HFF-Myc (cell line): ENCODE measurements at regions not wholly inside any gene's neighbourhood (a gene's known extent, or its start where the extent isn't known, plus 50 kb on each side); places are given as distances from the start of the nearest gene placed in this dataset.

Source experiments
- DNase-seq: peaks from one replicate; pipeline ENCODE4 v3.0.0-alpha.2; 2011; ENCODE audit warnings: low read depth; ENCODE audit errors: extremely low read depth
- H3K4me3 ChIP-seq: replicated peaks from 2 replicates; pipeline ENCODE4 v1.5.1; 2011; ENCODE audit warnings: low read depth, mild to moderate bottlenecking, control low read depth, low read length
- TF ChIP-seq, protein P1 (sequence below): IDR thresholded peaks from 2 replicates; pipeline ENCODE4 v1.5.1; 2012; ENCODE audit warnings: mild to moderate bottlenecking, low read depth, low read length, control low read depth; ENCODE audit errors: missing control alignments

DNA sequence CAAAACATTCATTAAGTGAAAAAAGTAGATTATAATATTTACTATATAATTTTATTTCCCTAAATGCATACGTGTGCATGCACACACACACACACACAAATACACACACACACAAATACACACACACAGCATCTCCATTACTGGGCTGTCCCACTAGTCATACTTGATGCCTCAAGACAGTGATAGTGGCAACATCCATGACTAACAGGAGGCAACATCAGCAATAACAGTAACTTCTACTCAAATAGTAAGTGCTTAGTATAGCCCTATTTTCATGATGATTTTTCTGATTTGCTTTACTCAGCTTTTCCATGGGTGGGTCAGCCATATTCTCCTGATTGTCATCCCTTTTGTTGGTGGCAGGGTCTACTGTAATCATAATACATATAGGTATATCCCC lies 325.9 kb upstream of the TEX13C start:
- no peak overlapping the region for H3K4me3 ChIP-seq
- TF ChIP-seq, protein P1, sequence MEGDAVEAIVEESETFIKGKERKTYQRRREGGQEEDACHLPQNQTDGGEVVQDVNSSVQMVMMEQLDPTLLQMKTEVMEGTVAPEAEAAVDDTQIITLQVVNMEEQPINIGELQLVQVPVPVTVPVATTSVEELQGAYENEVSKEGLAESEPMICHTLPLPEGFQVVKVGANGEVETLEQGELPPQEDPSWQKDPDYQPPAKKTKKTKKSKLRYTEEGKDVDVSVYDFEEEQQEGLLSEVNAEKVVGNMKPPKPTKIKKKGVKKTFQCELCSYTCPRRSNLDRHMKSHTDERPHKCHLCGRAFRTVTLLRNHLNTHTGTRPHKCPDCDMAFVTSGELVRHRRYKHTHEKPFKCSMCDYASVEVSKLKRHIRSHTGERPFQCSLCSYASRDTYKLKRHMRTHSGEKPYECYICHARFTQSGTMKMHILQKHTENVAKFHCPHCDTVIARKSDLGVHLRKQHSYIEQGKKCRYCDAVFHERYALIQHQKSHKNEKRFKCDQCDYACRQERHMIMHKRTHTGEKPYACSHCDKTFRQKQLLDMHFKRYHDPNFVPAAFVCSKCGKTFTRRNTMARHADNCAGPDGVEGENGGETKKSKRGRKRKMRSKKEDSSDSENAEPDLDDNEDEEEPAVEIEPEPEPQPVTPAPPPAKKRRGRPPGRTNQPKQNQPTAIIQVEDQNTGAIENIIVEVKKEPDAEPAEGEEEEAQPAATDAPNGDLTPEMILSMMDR, result no peak

DNA sequence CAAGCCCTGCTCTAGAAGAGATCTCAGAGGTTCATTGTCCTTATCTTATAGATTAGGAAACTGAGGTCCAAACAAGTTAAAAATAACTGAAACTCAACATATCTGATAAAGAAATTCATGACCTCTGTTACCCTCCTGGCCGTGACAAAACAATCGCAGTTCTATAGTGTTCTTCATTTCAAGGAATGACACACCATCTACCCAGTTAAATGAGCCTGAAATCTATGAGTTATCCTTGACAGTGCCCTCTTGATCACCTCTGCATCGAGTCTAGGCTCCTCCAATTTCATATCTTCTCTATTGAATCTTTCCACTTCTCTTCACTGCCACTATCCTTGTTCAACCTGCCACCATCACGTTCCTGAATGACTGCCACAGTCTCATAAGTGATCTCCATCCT lies 325.3 kb upstream of the TEX13C start:
- no peak for DNase-seq

More for the DNA sequence above, 325.9 kb upstream of the TEX13C start:
- no peak for DNase-seq

DNA sequence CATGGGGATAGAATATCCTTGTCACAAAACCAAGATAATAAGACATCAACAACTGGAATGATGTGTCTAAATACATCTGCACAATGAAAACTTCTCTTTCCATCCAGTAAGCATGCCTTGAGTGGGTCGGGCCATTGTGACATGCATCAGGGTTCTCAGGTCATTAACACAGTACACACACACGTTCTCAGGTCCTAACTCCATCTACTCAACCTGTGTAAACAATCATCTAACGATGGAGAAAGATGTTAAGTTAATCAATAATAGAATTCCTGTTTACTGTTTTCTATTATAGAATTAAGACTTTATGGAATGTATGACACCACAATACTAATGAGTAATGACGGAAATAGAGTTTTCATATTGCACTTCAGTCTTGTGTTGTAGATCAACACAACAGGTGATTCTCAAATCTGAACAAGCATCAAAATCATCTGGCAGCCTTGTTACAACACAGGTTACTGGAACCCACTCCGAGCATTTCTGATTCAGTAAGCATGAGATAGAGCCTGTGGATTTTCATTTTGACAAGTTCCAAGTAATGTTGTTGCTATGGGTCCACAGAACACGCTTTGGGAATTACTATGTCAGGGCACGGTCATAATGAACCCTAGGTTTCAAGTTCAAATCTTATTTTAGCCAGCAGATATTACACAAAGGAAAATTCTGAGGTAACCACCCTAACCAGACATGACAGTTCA lies 315.8 kb upstream of the TEX13C start:
- H3K4me3 ChIP-seq, result no peak overlapping the region
- DNase-seq, result no peak
- TF ChIP-seq, protein P1, result no peak

More for the DNA sequence above, 325.3 kb upstream of the TEX13C start:
- no peak overlapping the region for H3K4me3 ChIP-seq
- TF ChIP-seq, protein P1, result no peak

GRCh38 chrX:125004799-125005198 lies 314.9 kb upstream of the TEX13C start:
- H3K4me3 ChIP-seq, result no peak overlapping the region
- DNase-seq, result no peak
- TF ChIP-seq, protein P1, result no peak

DNA sequence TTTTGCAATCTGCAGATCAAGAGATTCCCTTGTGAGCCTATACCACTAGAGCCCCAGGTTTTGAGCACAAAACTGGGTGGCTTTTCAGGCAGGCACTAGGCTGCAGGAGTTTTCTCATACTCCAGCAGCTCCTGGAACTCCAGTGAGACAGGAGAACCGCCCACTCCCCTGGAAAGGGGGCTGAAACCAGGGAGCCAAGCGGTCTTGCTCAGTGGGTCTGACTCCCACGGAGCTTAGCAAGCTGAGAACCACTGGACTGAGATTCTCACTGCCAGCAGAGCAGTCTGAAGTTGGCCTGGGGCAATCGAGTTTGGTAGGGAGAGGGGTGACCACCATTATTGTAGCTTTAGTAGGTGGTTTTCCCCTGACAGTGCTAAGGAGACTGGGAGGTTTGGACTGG lies 313.8 kb upstream of the TEX13C start:
- DNase-seq, result no peak
- H3K4me3 ChIP-seq, result no peak overlapping the region
- TF ChIP-seq, protein P1, result no peak

GRCh38 chrX:125006704-125007103 lies 313.0 kb upstream of the TEX13C start:
- TF ChIP-seq, protein P1, result no peak

DNA sequence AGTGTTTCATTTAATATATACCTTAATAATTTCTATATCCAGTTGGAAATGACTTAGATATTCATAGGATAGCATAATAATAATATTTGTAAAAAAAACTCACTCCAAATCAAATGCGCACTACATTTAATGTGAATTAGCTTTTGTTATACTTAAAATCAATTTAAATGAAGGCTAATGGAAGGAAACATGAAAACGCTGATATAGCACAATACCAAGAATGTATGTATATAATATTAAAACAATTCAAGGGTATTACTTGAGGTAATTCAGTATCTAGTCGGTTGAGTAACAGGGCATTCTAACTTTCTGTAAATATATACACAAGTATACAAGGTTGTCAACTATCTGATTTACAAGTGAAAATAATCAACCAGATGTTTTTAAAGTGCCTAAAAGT lies 307.1 kb upstream of the TEX13C start:
- TF ChIP-seq, protein P1, result no peak
- DNase-seq, result no peak
- no peak overlapping the region for H3K4me3 ChIP-seq

More at GRCh38 chrX:125006704-125007103, 313.0 kb upstream of the TEX13C start:
- H3K4me3 ChIP-seq, result no peak overlapping the region
- no peak for DNase-seq
